GM13977 (cell line): ENCODE measurements at regions not wholly inside any gene's neighbourhood (a gene's known extent, or its start where the extent isn't known, plus 50 kb on each side); places are given as distances from the start of the nearest gene placed in this dataset.

Experiments used
- DNase-seq: peaks from one replicate; pipeline ENCODE4 v3.0.0; 2012; ENCODE audit warnings: low spot score
- CTCF ChIP-seq: IDR thresholded peaks from 2 replicates; pipeline ENCODE4 v1.5.1; 2012; ENCODE audit warnings: mild to moderate bottlenecking, control low read depth; ENCODE audit not compliant: insufficient read depth; ENCODE audit errors: extremely low read depth, missing control alignments
- in situ Hi-C: fragments of 300-500 bp; cut with MboI; formaldehyde crosslinking; loops from one replicate; pipeline ENCODE4 v1.12.0; 2022; ENCODE audit warnings: low sequenced_read_pairs, low pct_unique_long_range_greater_than_20kb, mixed read lengths, inconsistent platforms; ENCODE audit not compliant: unreplicated experiment

- in situ Hi-C loops, result no loop called here
- no peak for DNase-seq
- TF ChIP-seq CTCF, result no peak
Observed at GRCh38 chr12:20309504-20310148, 58.7 kb upstream of the PDE3A start.

DNA sequence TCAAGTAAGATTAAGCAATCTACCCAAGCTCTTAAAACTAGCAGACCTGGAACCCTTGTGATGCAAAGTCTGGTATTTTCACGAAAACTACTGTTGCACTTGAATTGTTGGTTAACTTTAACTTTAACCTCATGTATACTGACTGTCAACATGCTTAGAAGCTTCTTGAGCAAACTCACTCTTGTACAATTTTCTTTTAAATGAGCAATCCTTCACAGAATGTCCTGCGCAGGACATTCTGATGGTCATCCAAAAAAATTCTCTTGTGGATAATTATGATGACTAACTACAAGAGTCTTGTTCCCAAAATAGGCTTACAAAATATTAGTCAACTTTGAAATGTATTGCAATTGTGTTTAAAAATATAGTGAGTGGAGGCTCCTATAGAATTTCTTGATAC, 54.0 kb upstream of the PDE3A start:
- in situ Hi-C loops, result no loop called here

GRCh38 chr12:20317554-20317953, 50.8 kb upstream of the PDE3A start:
- DNase-seq, result no peak
- in situ Hi-C loops, result no loop called here
- no peak for TF ChIP-seq CTCF

More for the DNA sequence above, 54.0 kb upstream of the PDE3A start:
- no peak for DNase-seq
- no peak for TF ChIP-seq CTCF
